ENCODE measurements at regions not wholly inside any gene's neighbourhood (a gene's known extent, or its start where the extent isn't known, plus 50 kb on each side); places are given as distances from the start of the nearest gene placed in this dataset.

DNA sequence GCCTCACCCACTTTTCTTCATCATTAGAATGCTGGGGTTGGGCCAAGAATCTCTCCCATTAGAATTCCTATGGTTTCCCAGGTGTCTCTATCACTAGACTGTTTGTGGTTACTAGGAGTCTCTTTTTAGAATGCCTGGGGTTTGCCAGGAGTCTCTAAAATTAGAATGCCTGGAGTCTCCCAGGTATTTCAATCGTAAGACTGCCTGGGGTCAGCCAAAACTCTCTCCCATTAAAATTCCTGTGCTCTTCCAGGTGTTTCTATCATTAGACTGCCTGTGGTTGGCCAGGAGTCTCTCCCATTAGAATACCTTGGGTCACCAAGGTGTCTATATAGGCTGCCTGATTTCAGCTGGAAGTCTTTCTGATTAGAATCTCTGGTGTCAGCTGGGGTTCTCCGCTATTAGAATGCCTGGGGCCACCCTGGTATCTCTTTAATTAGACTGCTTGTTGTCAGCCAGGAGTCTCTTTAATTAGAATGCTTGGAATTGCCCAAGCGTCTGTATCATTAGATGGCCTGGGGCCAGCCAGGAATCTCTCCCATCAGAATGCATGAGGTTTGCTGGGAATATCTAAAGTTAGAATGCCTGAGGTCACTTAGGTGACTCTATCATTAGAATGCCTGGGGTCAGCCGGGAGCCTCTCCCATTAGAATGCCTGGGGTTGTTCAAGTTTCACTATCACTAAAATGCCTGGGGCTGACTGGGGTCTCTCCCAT is 1479.2 kb downstream of the UQCRFS1 start:
- Histone ChIP-seq H4K5ac (ENCODE audit: insufficient read length, low read depth, low read length) (no peak overlapping the region), H3T11ph (ENCODE audit: low read length) (no peak overlapping the region), H2BK12ac (ENCODE audit: insufficient read length, low read depth, low read length) (no peak overlapping the region), H3K4me1 (ENCODE audit: insufficient read depth, low read length) (no peaks in the 10 kb centered on the region), H2AK5ac (ENCODE audit: insufficient read length, low read length) (no peak overlapping the region), H3K9ac (ENCODE audit: extremely low read depth, insufficient read length, low read length) (no peak overlapping the region), H3K56ac (ENCODE audit: insufficient read length, low read depth, low read length) (no peak overlapping the region), H3K23me2 (ENCODE audit: insufficient read length, low read depth, low read length, poor library complexity, severe bottlenecking) (no peaks in the 10 kb centered on the region), H3K9me3 (ENCODE audit: control insufficient read depth, low read depth, low read length) (peaks cover 49% of the 10 kb centered on the region), H3K27me3 (ENCODE audit: insufficient read depth, low read length) (no peaks in the 10 kb centered on the region), H3K79me1 (ENCODE audit: insufficient read depth, low read depth, low read length, poor library complexity, severe bottlenecking) (no peaks in the 10 kb centered on the region), H3K4ac (ENCODE audit: low read depth, low read length) (no peak overlapping the region), H2BK5ac (ENCODE audit: insufficient read length, low read length) (no peak overlapping the region), H4K20me1 (ENCODE audit: control insufficient read depth, insufficient read depth, insufficient read length) (no peaks in the 10 kb centered on the region), H4K91ac (ENCODE audit: insufficient read length, low read depth, low read length) (no peak overlapping the region), H2BK20ac (ENCODE audit: low read depth, low read length, poor library complexity, severe bottlenecking) (no peak overlapping the region), H3K18ac (ENCODE audit: insufficient read length, low read depth, low read length) (no peak overlapping the region), H2BK120ac (ENCODE audit: low read depth, low read length, poor library complexity, severe bottlenecking) (no peak overlapping the region), H4K8ac (replicated peaks; ENCODE audit: insufficient read length, low read depth, low read length) (no peak overlapping the region), H2AFZ (ENCODE audit: low read length) (no peak overlapping the region), H3K4me2 (ENCODE audit: insufficient read depth, insufficient read length, low read length) (no peak overlapping the region), H2BK15ac (ENCODE audit: low read depth, low read length) (no peak overlapping the region), H3K79me2 (ENCODE audit: insufficient read depth, low read length) (no peaks in the 10 kb centered on the region), H3K14ac (ENCODE audit: insufficient read depth, low read length) (no peak overlapping the region), H3K27ac (ENCODE audit: insufficient read length, low read depth, low read length) (no peak overlapping the region), H3K23ac (ENCODE audit: insufficient read length, low read depth, low read length) (no peak overlapping the region)
- TF ChIP-seq, protein P1, sequence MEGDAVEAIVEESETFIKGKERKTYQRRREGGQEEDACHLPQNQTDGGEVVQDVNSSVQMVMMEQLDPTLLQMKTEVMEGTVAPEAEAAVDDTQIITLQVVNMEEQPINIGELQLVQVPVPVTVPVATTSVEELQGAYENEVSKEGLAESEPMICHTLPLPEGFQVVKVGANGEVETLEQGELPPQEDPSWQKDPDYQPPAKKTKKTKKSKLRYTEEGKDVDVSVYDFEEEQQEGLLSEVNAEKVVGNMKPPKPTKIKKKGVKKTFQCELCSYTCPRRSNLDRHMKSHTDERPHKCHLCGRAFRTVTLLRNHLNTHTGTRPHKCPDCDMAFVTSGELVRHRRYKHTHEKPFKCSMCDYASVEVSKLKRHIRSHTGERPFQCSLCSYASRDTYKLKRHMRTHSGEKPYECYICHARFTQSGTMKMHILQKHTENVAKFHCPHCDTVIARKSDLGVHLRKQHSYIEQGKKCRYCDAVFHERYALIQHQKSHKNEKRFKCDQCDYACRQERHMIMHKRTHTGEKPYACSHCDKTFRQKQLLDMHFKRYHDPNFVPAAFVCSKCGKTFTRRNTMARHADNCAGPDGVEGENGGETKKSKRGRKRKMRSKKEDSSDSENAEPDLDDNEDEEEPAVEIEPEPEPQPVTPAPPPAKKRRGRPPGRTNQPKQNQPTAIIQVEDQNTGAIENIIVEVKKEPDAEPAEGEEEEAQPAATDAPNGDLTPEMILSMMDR (conservative IDR thresholded peaks at IDR 0.05): no peak
- DNase-seq: no peak
- Mint-ChIP-seq H3K9me3 (peaks cover 10 to 86% of the 10 kb centered on the region in 2 experiments), H3K4me3 (no peak overlapping the region), H3K36me3 (ENCODE audit: insufficient read depth in 1 of 3, low read depth in 3 of 3) (peaks cover 54 to 79% (median 78%) of the 10 kb centered on the region in 3 experiments), H3K4me1 (no peaks in the 10 kb centered on the region), H3K27ac (no peak overlapping the region), H3K27me3 (ENCODE audit: low read depth) (peaks cover 4% of the 10 kb centered on the region; the same call in 1 of the 2 replicates)
- no CpG with 5 or more reads among the region's 4 CpGs for WGBS (ENCODE audit: extremely low coverage, insufficient read length, low lambda C conversion rate)
